Urinary bladder (tissue), 3 donors: ENCODE measurements at regions not wholly inside any gene's neighbourhood (a gene's known extent, or its start where the extent isn't known, plus 50 kb on each side); places are given as distances from the start of the nearest gene placed in this dataset.
"Not testable (repeated sequence)": the region's sequence is repeated elsewhere in the genome, so short reads cannot be mapped to it uniquely, and the experiment has no call there.

Experiments used
- DNase-seq: peaks from one replicate; pipeline ENCODE4 v3.0.0-alpha.2; 2015; ENCODE audit errors: extremely low spot score
- H3K27ac ChIP-seq: one replicate; pipeline ENCODE4 v1.5.1; 2013; ENCODE audit warnings: low read depth, mild to moderate bottlenecking, moderate library complexity
- H3K36me3 ChIP-seq: one replicate; pipeline ENCODE4 v1.6.1; 2013; ENCODE audit warnings: mild to moderate bottlenecking, moderate library complexity; ENCODE audit not compliant: insufficient read depth
- H3K4me1 ChIP-seq: one replicate; pipeline ENCODE4 v1.6.1; 2013; ENCODE audit warnings: mild to moderate bottlenecking, moderate library complexity; ENCODE audit not compliant: insufficient read depth
- H3K4me3 ChIP-seq: one replicate; pipeline ENCODE4 v1.5.1; 2013; ENCODE audit warnings: low read depth, low read length
- WGBS: extraction: QIAGEN DNeasy Blood & Tissue Kit; methylation state at CpG from one replicate; pipeline ENCODE4 v1.1.7; 2013; 5-methylcytosine and 5-hydroxymethylcytosine counted together
- donor health status: healthy with polysubstance abuse.
- donor health status: healthy.

DNA sequence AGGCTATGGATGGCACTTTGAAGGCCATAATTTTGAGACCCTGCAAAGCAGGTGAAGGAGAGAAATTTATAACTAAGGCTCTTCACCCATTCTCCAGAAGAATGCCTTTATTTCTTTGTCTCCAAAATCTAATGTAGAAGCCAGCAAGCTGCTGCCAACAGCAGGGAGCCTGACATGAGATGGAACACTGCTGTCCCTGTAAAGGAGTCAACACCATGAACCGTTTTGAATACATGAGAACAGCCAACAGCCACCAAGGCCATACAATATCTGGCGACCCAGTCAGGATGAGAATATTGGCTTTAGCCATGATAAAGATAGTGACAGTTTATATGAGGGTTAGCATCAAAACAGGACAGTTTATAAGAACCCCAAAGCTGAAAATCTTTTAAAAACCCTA, 121.2 kb upstream of the LIFR start:
- DNase-seq = no peak
- 48% methylated on average over 2 of the region's 2 CpGs for WGBS
- Histone ChIP-seq H3K36me3 (no peaks in the 10 kb centered on the region), H3K27ac (no peak overlapping the region), H3K4me1 (no peaks in the 10 kb centered on the region), H3K4me3 (no peak overlapping the region)

DNA sequence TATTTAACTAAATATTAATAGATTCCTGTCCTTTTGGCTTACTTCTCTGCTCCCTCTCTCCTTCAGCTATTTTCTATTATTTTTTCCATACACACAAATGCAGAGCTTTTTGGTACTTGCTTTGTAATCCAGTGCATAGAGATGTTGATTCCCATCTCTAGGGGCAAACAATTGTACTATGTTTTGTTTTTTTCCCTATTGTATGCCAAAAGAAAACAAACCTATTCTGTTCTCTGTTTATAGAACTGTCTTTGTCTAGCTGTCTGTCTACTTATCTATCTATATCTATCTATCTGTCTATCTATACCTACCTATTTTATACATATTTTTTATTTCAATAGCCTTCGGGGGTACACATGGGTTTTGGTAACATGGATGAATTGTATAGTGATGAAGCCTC, 121.6 kb upstream of the LIFR start:
- Histone ChIP-seq H3K36me3 (no peaks in the 10 kb centered on the region), H3K27ac (no peak overlapping the region), H3K4me1 (no peaks in the 10 kb centered on the region), H3K4me3 (no peak overlapping the region)
- WGBS = 93% methylated on average over 1 of the region's 1 CpG
- DNase-seq = no peak

DNA sequence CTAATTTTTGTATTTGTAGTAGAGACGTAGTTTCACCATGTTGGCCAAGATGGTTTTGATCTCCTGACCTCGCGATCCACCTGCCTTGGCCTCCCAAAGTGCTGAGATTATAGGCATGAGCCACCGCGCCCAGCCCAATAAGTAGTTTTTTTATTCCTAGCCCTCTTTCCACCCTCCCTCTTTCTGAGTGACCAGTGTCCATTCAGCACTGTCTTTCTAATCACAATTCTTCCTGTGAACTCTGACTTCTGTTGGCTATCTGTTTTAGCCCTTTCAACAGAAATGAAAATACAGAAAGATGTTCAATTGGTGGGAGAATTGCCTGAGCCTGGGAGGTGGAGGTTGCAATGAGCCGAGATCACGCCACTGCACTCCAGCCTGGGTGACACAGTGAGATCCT, 122.3 kb upstream of the LIFR start:
- H3K36me3 ChIP-seq, H3K27ac ChIP-seq, DNase-seq, H3K4me1 ChIP-seq, H3K4me3 ChIP-seq: not testable (repeated sequence)
- WGBS = 90% methylated on average over 7 of the region's 7 CpGs

DNA sequence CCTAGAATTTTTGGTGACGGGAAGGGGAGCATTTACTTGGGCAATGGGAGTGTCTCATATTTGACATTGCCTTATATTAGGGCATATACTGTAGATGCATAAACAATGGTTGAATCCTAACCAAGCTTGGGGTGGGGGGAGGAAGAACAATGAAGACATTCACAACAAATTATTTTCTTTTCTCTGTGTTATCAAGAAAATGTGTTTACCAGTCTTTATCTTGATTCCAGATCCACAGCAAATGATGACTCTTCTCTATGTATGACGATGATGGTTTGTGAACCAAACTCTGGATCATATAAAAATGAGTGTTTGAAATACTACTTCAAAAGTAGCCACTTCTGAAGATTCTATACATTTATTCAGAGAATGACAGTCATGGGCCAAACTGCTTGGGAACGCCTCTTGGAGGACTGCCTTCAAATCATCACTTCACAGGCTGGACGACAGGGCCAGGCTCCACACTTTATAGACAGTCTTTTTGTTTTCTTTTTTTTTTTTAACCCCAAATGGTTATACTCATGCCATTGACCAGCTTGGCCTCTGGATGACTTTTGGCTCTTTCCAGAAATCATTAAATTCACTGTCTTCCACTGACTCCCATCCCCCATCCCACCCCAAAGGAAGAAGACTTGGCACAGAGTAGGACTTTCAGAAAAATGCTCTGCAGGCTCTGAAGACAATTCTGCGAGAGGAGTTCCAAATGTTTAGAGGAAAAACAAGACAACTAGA, 123.8 kb upstream of the LIFR start:
- no peaks in the 10 kb centered on the region for H3K4me1 ChIP-seq
- WGBS = 73% methylated on average over 5 of the region's 5 CpGs
- H3K36me3 ChIP-seq = no peaks in the 10 kb centered on the region
- no peak overlapping the region for H3K27ac ChIP-seq
- no peak for DNase-seq
- H3K4me3 ChIP-seq = no peak overlapping the region

DNA sequence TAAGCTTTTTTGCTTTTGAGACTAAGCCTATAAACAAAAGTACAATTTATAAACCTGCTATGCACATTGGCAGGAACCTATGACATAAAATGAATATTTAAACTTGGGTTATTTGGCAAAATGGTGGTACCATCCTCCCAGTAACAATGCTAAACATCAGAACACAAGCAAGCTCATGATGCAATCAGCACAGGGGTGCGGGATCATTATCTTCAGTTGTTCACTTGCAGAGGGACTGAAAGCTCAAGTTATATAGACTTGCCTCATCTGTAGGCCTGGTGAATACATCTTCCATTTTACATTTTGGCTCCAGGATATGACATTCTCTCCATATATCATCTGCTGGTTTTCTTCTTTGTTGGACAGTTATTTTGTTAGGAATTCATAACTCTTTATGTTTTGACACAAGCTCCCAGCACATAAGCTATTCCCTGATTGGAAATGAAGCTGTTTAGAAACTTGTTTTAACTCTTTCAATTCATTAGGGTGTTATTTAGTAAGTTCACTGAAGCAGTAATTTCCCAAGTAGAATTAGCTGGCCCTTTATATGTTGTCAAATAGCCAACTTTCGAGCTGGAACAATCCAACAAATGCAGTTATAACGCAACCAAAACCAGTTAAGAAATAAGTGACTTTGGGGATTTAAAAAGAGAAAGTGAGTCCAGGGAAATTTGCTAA, 124.7 kb upstream of the LIFR start:
- no peak for DNase-seq
- no peak overlapping the region for H3K27ac ChIP-seq
- WGBS = 67% methylated on average over 3 of the region's 3 CpGs
- H3K36me3 ChIP-seq = no peaks in the 10 kb centered on the region
- H3K4me1 ChIP-seq = no peaks in the 10 kb centered on the region
- H3K4me3 ChIP-seq = no peak overlapping the region

DNA sequence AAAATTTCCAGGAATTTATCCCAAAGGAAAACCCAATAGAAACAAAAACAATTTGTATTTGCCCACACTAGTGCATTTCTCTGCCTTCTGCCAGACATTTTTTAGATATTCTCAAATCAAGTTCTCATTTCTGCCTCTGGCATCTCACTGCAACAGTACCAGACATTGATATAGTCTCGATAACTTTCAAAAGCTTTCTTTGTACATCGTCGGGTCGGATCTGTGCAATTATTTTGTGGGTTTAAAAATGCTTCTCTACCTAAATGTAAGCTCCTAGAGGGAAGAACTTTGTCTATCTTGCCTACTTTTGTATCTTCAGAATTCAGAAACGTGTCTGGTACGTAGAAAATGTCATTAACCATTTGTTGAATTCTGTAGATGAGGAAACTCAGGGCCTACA, 125.5 kb upstream of the LIFR start:
- no peak for DNase-seq
- 76% methylated on average over 6 of the region's 6 CpGs for WGBS
- H3K4me3 ChIP-seq = no peak overlapping the region
- no peaks in the 10 kb centered on the region for H3K36me3 ChIP-seq
- no peaks in the 10 kb centered on the region for H3K4me1 ChIP-seq
- no peak overlapping the region for H3K27ac ChIP-seq

DNA sequence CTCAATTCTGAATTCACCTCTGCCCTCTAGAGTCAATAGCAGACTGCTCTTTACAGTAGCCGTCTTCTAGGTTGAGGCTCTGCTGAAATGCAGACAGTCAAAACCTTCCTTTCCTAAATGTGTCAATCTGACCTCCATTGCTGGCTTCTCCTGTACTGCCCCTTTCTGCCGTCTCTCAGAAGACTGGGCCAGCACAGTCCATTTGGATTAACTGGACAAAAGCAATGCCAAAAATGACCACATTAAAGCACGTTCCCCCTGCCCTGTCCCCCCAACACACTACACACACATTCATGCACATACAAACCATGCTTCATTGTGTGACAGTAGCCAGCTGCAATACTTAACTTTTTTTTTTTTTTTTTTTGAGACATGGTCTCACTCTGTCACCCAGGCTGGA, 130.2 kb upstream of the LIFR start:
- Histone ChIP-seq H3K4me1 (no peaks in the 10 kb centered on the region), H3K36me3 (no peaks in the 10 kb centered on the region), H3K4me3 (no peak overlapping the region), H3K27ac (no peak overlapping the region)
- no peak for DNase-seq
- WGBS = 73% methylated on average over 3 of the region's 3 CpGs

DNA sequence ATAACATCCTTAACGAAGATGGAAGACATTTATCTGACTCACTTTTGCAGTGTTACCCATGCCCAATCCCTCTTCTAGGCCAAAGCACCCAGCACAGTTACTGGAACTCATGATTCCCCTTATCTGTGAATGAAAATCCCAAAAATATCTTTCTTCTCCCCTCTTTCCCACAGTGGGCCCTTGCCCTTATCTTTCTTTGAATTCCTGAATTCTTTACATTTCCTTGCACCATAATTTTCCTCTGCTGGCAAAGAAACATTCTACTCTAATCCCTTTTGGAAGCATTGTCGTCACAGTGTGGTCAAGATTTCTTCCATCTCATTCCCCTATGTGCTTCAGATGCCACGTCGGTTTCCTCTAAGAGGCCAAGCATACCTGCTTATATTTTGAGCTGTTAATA, 135.9 kb upstream of the LIFR start:
- H3K27ac ChIP-seq = no peak overlapping the region
- H3K4me3 ChIP-seq = no peak overlapping the region
- DNase-seq = no peak
- no peaks in the 10 kb centered on the region for H3K36me3 ChIP-seq
- 52% methylated on average over 4 of the region's 4 CpGs for WGBS
- H3K4me1 ChIP-seq = no peaks in the 10 kb centered on the region

DNA sequence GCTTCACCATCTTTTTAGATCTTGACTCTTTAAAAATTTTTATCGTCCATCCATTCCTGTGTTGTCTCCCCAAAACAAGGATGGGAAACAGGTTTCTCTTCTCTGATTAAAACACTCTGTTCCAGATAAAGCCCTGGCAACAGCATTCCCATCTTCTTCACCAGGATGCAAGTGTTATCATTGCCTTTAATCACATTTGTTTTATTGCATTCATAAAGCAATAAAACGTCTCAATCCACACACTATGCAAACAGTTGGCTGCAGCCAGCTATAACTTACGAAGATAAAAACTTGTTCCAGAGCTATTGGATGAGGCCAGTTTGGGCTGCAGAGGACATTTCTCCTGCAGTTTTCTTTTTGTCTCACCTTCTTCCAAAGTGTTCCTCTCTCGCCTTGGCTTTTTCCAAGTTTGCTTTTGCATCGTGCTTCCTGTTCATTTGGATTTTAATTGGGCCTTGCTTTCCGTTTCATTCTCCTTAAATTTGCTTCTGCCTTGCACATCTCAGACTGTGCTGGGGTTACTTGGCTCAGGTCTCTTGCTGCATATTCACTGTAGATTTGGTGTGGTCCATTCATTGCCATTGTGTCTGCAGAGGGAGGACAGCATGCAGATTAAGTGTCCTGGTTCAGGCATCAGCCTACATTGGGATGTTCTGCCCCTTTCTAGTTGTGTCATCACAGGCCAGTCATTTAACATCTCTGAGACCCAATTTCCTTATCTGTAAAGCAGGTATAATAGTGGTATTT, 136.5 kb upstream of the LIFR start:
- Histone ChIP-seq H3K36me3 (no peaks in the 10 kb centered on the region), H3K27ac (no peak overlapping the region), H3K4me3 (no peak overlapping the region), H3K4me1 (no peaks in the 10 kb centered on the region)
- peak; percentile 69 for DNase-seq
- WGBS = 32% methylated on average over 6 of the region's 6 CpGs

DNA sequence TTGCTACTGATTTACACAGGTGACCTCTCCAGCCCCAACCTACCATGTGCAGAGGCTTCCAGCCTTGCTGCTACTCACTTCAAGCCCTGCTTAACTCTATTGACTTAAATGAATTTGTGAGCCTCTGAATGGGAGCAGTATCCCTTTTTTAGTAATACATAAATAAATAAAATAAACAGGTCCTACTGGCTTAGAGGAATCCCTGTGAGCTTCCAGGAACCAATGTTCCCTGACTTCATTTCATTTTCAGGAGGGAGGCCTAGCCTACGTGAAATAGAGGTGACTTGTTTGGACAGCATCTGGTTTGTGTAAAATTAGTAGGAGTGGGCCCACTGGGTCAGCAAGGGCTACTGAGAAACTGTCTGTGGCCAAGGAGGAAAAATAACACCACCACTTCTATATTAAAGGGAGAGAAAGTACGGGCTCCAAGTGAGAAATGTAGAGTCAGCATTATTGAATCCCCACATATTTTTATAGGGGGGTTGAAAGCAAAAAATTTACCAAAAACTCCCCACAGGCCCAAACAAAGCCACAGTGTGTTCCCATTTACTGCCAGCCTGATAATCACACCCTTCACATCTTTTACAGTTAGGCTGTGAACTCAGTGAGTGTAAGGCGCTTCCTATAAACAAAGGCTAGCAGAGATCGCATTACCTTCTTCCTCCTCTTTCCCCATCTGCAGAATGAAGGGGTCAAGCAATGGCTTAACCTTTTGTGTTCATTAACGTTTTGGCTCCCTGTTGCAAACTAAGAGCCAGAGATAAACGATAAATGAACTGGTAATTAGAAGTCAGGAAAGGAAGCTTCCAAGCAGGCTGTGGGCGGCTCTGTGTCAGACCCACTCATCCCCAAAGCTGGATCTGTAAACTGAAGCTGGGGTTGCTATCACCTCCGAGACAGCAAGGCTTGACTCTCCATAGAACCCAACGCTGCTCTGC, 138.8 kb upstream of the LIFR start:
- no peaks in the 10 kb centered on the region for H3K4me1 ChIP-seq
- H3K36me3 ChIP-seq = no peaks in the 10 kb centered on the region
- DNase-seq = no peak
- no peak overlapping the region for H3K27ac ChIP-seq
- WGBS = 58% methylated on average over 9 of the region's 9 CpGs
- H3K4me3 ChIP-seq = no peak overlapping the region

DNA sequence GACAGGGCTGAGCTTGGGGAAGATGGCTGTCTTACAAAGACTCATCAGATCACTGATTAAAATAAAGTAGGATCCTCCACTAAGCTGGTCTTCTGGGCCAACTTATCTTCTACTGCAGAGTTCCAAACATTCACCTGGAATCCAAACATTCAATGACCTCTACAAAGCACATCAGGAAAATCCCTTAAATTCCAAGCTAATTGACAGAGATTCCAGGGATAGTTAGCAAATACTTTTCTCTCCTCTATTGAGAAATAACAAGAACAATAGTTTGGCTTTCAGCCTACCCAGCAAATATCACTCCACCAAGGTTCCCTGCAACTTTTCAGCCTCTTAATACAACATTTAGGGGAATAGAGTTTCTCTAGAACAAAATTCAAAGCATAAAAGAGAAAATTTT, 140.6 kb upstream of the LIFR start:
- Histone ChIP-seq H3K4me1 (no peaks in the 10 kb centered on the region), H3K36me3 (no peaks in the 10 kb centered on the region), H3K27ac (no peak overlapping the region), H3K4me3 (no peak overlapping the region)
- DNase-seq = no peak

DNA sequence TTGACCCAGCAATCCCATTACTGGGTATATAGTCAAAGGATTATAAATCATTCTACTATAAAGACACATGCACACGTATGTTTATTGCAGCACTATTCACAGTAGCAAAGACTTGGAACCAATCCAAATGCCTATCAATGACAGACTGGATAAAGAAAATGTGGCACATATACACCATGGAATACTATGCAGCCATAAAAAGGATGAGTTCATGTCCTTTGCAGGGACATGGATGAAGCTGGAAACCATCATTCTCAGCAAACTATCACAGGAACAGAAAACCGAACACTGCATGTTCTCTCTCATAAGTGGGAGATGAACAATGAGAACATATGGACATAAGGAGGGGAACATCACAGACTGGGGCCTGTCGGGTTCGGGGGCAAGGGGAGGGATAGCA, 140.3 kb upstream of the OSMR start:
- H3K4me3 ChIP-seq, DNase-seq, H3K4me1 ChIP-seq, H3K36me3 ChIP-seq, H3K27ac ChIP-seq: not testable (repeated sequence)
- whole genome bisulfite sequencing = 95% methylated on average over 4 of the region's 4 CpGs

DNA sequence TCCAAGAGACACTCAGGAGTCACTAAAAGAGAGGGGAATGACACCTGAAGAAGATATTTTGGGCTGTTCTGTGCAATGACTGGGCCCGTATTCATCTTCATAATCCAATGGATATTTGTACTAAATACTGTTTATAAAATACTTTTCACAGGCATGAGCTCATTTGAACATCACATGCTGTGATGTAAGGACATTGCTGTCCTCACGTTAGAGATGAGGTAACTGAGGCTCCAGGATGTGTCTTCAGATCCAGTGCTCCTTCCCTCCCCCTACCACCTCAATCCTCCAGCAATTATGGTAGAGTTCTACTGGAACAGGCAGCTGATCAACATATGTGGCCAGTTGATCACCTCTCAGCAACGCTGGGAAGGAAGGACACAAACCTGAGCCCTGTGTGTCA, 139.4 kb upstream of the OSMR start:
- 57% methylated on average over 3 of the region's 3 CpGs for WGBS
- Histone ChIP-seq H3K27ac (no peak overlapping the region), H3K36me3 (no peaks in the 10 kb centered on the region), H3K4me1 (peaks cover 1% of the 10 kb centered on the region), H3K4me3 (no peak overlapping the region)
- no peak for DNase-seq
